ENCODE measurements at regions not wholly inside any gene's neighbourhood (a gene's known extent, or its start where the extent isn't known, plus 50 kb on each side); places are given as distances from the start of the nearest gene placed in this dataset.

- no peak for TF ChIP-seq CTCF (IDR thresholded peaks at IDR 0.05; ENCODE audit: borderline replicate concordance, extremely low read depth, low read length, poor library complexity, severe bottlenecking)
- TF ChIP-seq EZH2 (IDR thresholded peaks at IDR 0.05; ENCODE audit: borderline replicate concordance, low read depth, low read length, severe bottlenecking), result no peak
Measured at GRCh38 chr10:128852449-128852848, 614.6 kb upstream of the MGMT start.
